Kidney tubule cell (primary cell): ENCODE measurements at regions not wholly inside any gene's neighbourhood (a gene's known extent, or its start where the extent isn't known, plus 50 kb on each side); places are given as distances from the start of the nearest gene placed in this dataset.
A peak's percentile ranks its signal among the peaks of the same experiment; 100 is the strongest.
"Not testable (repeated sequence)": the region's sequence is repeated elsewhere in the genome, so short reads cannot be mapped to it uniquely, and the experiment has no call there.

Source experiments
- DNase-seq: peaks from one replicate; pipeline ENCODE4 v3.0.0-alpha.2; 2018; ENCODE audit warnings: low spot score

DNA sequence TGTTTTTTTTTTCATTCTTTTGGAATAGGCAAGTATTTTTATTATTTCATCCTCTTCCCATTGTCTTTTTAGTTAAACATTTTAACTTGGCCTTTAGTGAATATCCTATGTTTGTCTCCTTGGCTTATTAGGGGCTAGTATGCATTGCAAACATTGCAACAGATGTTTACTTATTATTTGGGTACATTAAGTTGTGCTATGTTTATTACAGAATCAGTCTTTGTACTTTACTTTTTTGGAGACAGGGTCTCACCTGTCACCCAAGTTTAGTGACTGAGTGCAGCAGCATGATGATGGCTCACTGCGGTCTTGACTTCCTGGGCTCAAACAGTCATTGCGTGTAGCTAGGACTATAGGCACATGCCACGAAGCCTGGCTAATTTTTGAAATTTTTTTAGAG lies 51.1 kb upstream of the NUDT6 start:
- DNase-seq: no peak

DNA sequence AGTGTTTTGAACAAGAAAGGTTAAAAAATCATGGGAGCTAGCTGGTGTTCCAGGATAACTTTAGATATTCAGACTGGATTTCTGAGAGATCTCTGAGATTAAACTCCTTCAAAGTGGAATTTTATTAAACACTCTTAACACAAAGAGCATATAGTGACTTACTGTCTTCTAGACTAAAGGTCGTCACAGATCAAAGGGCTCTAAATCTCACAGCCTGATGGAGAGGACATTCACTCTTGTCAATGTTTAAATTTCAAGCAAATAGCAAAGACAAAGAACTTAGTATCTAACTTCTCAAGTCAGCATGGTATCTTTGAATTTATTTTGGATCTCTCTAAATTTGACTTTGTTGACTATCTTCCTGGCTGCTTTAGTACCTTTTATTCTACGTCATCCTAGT lies 53.7 kb upstream of the NUDT6 start:
- no peak for DNase-seq

- DNase-seq: no peak
Observed at GRCh38 chr4:122977103-122977502, 54.7 kb upstream of the NUDT6 start.

GRCh38 chr4:122978109-122978508 lies 55.7 kb upstream of the NUDT6 start:
- no peak for DNase-seq

GRCh38 chr4:122978789-122979188 lies 56.4 kb upstream of the NUDT6 start:
- DNase-seq: no peak

DNA sequence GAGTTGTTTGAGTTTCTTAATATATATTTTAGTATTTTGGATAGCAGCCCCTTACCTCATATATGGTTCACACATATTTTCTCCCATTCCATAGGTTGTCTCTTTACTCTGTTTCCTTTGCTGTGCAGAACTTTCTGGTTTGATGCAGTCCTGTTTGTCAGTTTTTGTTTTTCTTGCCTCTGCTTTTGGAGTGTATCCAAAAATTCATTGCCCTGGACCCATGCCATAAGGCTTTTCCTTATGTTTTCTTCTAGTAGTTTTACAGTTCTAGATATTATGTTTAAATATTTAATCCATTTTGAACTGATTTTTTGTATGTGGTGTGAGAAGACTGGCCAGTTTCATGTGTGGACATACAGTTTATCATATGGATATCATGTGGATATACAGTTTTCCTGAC lies 58.5 kb upstream of the NUDT6 start:
- DNase-seq: no peak

DNA sequence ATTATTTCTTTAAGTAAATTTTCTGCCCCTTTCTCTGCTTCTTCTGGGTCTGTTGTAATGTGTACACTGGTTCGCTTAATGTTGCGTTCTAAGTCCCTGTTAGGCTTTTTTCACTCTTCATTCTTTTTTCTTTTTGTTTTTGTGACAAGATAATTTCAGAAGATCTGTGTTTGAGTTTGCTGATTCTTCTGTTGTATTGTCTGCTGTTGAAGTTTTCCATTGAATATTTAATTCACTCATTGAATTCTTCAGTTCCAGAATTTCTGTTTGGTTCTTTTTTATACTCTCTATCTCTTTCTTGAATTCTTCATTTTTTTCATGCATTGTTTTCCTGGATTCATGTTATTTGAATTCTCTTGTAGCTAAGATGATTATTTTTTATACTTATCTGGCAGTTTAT lies 66.3 kb upstream of the NUDT6 start:
- DNase-seq: no peak

DNA sequence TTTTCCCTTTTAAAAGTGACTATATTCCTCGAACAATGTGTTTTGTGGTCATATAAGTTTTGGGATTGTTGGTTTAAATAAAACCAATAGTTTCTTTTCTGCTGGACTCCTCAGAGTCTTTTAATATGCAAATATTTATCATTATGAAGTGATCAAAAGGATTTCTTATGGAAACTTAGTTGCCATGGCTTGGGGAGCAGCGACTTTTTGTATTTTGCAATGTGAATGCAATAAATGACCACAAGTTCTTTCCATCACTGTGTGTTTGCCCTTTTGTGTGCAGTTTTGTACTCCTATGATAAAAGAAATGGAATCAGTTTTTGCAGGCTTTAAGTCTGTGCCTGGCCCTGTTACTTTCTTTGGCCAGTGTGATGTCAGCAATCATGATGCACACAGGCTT lies 68.5 kb upstream of the NUDT6 start:
- no peak for DNase-seq

DNA sequence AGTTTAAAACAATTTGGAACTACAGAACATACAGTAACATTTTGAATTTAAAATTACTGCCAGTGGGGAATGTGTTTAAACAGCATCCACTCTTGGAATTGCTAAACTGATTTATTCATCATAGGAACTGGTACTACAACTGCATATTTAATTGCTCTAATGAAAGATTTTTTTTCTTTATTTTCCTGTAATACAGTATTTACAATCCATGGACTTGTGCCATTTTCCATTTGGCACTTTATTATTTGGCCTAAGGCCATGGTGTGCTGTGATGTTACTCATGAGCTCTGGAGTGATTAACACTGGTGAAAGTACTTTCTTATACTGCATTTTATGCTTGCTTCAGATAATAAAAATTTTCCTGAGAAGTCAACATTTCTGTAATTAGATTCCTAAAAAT lies 69.7 kb upstream of the NUDT6 start:
- peak; percentile 11 for DNase-seq

GRCh38 chr4:122992641-122993040 lies 70.2 kb upstream of the NUDT6 start:
- no peak for DNase-seq

GRCh38 chr4:122996350-122996749 lies 74.0 kb upstream of the NUDT6 start:
- DNase-seq: no peak

DNA sequence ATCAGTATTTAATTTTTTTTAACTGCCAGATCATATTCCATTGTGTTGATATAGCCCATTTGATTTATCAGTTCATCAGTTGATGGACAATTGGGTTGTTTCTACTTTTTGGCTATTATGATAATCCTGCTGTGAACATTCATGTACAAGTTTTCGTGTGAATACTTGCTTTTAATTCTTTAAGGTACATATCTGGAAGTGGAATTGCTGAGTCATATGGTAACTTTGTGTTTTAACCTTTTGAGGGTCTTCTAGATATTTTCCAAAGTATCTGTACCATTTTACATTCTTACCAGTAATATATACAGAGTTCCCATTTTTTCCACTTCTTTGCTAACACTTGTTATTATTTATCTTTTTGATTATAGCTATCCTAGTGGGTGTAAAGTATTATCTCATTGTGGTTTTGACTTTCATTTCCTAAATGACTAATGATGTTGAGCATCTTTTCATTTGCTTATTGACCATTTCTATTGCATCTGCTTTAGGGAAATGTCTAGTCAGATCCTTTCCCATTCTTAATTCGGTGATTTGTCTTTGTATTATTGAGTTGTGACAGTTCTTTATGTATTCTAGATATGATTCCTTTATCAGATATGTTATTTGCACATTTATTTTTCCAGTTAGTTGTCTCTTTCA lies 75.2 kb upstream of the NUDT6 start:
- DNase-seq: no peak

DNA sequence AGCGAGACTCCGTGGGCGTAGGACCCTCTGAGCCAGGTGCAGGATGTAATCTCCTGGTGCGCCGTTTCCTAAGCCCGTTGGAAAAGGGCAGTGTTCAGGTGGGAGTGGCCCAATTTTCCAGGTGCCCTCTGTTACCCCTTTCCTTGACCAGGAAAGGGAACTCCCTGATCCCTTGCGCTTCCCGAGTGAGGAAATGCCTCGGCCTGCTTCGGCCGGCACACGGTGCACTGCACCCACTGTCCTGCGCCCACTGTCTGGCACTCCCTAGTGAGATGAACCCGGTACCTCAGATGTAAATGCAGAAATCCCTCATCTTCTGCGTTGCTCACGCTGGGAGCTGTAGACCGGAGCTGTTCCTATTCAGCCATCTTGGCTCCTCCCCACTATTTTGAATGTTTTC lies 81.7 kb upstream of the NUDT6 start:
- DNase-seq: not testable (repeated sequence)

- peak; percentile 44 for DNase-seq
Observed at GRCh38 chr4:123005126-123005525, 82.7 kb upstream of the NUDT6 start.

- DNase-seq: no peak
Observed at GRCh38 chr4:123007679-123008078, 85.3 kb upstream of the NUDT6 start.

DNA sequence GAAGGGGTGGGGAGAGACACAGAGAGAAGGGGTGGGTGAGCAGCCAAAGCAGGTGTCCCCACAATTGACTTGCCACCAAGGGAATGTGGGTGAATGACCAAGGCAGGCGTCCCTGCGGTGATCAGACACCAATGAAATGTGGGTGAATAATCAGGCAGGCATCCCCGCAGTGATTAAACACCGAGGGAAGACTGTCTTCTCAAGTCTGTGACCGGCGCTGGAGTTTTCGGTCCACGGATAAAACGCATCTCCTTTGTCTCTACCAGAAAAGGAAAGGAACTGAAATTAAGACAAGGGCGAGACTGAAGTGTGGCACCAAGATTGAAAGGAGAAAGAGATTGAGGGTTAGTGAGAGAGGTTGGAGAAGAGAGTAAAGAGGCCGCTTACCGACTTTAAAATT lies 90.0 kb upstream of the NUDT6 start:
- DNase-seq: not testable (repeated sequence)

GRCh38 chr4:123014038-123014437 lies 91.6 kb upstream of the NUDT6 start:
- DNase-seq: no peak

- DNase-seq: no peak
Observed at GRCh38 chr4:123017078-123017477, 94.7 kb upstream of the NUDT6 start.

DNA sequence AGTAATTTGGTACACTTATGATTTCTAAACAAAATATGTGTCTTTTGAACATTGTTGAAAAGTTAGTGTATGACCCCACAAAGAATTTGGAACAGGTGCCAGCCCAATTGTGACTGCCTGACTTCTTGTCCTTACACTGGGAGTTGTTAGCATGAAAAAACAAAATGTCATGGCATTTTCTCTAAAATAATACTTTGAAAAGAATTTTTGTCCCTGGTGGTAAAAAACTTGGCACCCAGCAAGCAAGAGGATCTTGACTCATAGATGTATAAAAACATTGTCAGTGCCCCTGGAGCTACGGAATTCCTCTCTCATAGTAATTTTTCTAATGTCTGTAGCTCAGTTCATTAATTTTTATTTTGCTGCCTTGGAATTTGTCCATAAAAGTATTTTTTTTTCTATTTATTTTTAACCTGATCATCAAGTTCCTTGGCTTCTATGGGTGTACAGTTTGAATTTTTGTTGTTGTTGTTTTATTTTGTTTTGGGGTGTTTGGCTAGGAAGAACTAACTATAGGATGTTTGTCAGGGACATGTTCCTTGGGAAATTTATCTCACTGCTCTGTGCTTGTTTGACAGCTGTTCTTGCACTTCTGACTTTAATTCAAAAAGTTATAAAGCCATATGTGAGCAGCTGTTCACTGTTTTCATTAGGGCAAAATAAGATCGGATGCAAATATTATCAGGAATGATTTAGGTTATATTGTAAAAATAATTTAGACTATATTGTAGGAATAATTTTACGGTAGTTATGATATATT lies 95.4 kb upstream of the NUDT6 start:
- peak; percentile 23 for DNase-seq

DNA sequence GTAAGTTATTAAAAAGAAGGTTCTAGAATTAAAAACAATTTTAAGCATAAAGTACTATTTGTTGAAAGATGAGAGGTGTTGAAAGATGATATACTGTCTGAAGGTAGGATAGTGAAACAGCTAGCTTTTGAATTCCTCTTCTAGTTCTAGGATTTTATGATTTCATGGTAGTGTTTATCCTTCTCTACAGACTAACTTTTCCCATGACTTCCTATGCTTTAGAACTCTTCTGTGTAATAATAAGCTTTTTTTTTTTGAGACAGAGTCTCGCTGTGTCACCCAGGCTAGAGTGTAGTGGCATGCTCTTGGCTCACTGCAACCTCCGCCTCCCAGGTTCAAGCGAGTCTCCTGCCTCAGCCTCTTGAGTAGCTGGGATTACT lies 96.0 kb upstream of the NUDT6 start:
- DNase-seq: no peak

- no peak for DNase-seq
Observed at GRCh38 chr4:123020285-123020684, 97.9 kb upstream of the NUDT6 start.

DNA sequence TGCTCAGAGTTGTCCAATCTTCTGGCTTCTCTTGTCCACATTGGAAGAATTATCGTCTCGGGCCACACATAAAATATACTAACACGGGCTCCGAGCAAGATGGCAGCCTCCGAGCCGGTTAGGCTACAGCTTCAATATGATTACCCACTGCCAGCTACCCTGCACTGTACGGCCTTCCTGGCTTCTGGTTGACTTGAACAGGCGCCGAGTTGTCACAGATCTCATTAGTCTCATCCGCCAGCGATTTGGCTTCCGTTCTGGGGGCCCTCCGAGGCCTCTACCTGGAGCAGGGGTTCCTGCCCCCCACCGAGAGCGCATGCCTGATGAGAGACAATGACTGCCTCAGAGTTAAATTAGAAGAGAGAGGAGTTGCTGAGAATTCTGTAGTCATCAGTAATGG lies 101.2 kb upstream of the NUDT6 start:
- DNase-seq: no peak

- DNase-seq: no peak
Observed at GRCh38 chr4:123024710-123025109, 102.3 kb upstream of the NUDT6 start.

- DNase-seq: no peak
Observed at GRCh38 chr4:123025398-123025797, 103.0 kb upstream of the NUDT6 start.
